A673 (cell line): ENCODE measurements at regions not wholly inside any gene's neighbourhood (a gene's known extent, or its start where the extent isn't known, plus 50 kb on each side); places are given as distances from the start of the nearest gene placed in this dataset.

Experiments used
- CTCF ChIP-seq: fragments of 300-800, 200-600 bp; sonication (generic); conservative IDR thresholded peaks from 2 replicates; pipeline ENCODE4 v1.5.1; 2017; ENCODE audit warnings: low read depth, mild to moderate bottlenecking, antibody characterized with exemption, low read length, moderate library complexity, mixed read lengths
- EZH2 ChIP-seq: fragments of 200-600 bp; sonication (generic); IDR thresholded peaks from 2 replicates; pipeline ENCODE4 v1.6.1; 2017; ENCODE audit warnings: borderline replicate concordance, low read depth, mild to moderate bottlenecking, mixed read lengths, antibody characterized with exemption, low read length; ENCODE audit not compliant: poor library complexity, severe bottlenecking

- TF ChIP-seq CTCF (no peak), EZH2 (no peak)
Observed at GRCh38 chr4:164056426-164057142, 562.1 kb downstream of the TMA16 start.
